ENCODE measurements at regions not wholly inside any gene's neighbourhood (a gene's known extent, or its start where the extent isn't known, plus 50 kb on each side); places are given as distances from the start of the nearest gene placed in this dataset.

GRCh38 chr5:4780633-4781032 lies 359.5 kb upstream of the ADAMTS16 start:
- Histone ChIP-seq H3K9me2 (replicated peaks; ENCODE audit: insufficient read depth, low read length) (no peaks in the 10 kb centered on the region), H3K9me3 (replicated peaks; ENCODE audit: insufficient read depth, low read length) (no peaks in the 10 kb centered on the region), H3K4me2 (ENCODE audit: low read depth, low read length) (no peak overlapping the region), H2AFZ (ENCODE audit: low read length) (no peak overlapping the region), H3K36me3 (replicated peaks; ENCODE audit: insufficient read depth, low read length) (no peaks in the 10 kb centered on the region), H4K20me1 (ENCODE audit: insufficient read depth, low read length) (no peaks in the 10 kb centered on the region), H3K27ac (ENCODE audit: low read length) (no peak overlapping the region), H3K79me2 (ENCODE audit: low read length) (no peaks in the 10 kb centered on the region), H3K4me1 (ENCODE audit: low read length) (no peaks in the 10 kb centered on the region), H3K9ac (ENCODE audit: low read length) (no peak overlapping the region), H3K4me3 (ENCODE audit: low read length) (no peak overlapping the region), H3F3A (ENCODE audit: insufficient read depth, low read length) (no peaks in the 10 kb centered on the region), H3K27me3 (replicated peaks; ENCODE audit: insufficient read depth, low read length) (no peaks in the 10 kb centered on the region)
- DNase-seq = no peak
- no peak for TF ChIP-seq EZH2 (optimal IDR thresholded peaks at IDR 0.05; ENCODE audit: low read depth, low read length)
- no peak for TF ChIP-seq CTCF (IDR thresholded peaks at IDR 0.05; ENCODE audit: low read length)
- TF ChIP-seq EZH2phosphoT487 (IDR thresholded peaks at IDR 0.05; ENCODE audit: low read length) = no peak

GRCh38 chr5:4781299-4781698 lies 358.8 kb upstream of the ADAMTS16 start:
- no peaks in the 10 kb centered on the region for H4K20me1 ChIP-seq (ENCODE audit: insufficient read depth, low read length)
- H3F3A ChIP-seq (ENCODE audit: insufficient read depth, low read length) = no peaks in the 10 kb centered on the region
- no peaks in the 10 kb centered on the region for H3K4me1 ChIP-seq (ENCODE audit: low read length)
- no peak for DNase-seq
- H3K9ac ChIP-seq (ENCODE audit: low read length) = no peak overlapping the region
- no peaks in the 10 kb centered on the region for H3K79me2 ChIP-seq (ENCODE audit: low read length)
- H3K4me2 ChIP-seq (ENCODE audit: low read depth, low read length) = no peak overlapping the region
- H3K4me3 ChIP-seq (ENCODE audit: low read length) = no peak overlapping the region
- no peak overlapping the region for H2AFZ ChIP-seq (ENCODE audit: low read length)
- H3K27ac ChIP-seq (ENCODE audit: low read length) = no peak overlapping the region
- H3K9me2 ChIP-seq (replicated peaks; ENCODE audit: insufficient read depth, low read length) = no peaks in the 10 kb centered on the region
- no peak for TF ChIP-seq EZH2phosphoT487 (IDR thresholded peaks at IDR 0.05; ENCODE audit: low read length)
- TF ChIP-seq CTCF (IDR thresholded peaks at IDR 0.05; ENCODE audit: low read length) = no peak
- TF ChIP-seq EZH2 (optimal IDR thresholded peaks at IDR 0.05; ENCODE audit: low read depth, low read length) = no peak
- H3K27me3 ChIP-seq (replicated peaks; ENCODE audit: insufficient read depth, low read length) = no peaks in the 10 kb centered on the region
- H3K9me3 ChIP-seq (replicated peaks; ENCODE audit: insufficient read depth, low read length) = no peaks in the 10 kb centered on the region
- no peaks in the 10 kb centered on the region for H3K36me3 ChIP-seq (replicated peaks; ENCODE audit: insufficient read depth, low read length)

- Histone ChIP-seq H3K27me3 (replicated peaks; ENCODE audit: insufficient read depth, low read length) (no peaks in the 10 kb centered on the region), H3F3A (ENCODE audit: insufficient read depth, low read length) (no peaks in the 10 kb centered on the region), H3K4me2 (ENCODE audit: low read depth, low read length) (no peak overlapping the region), H3K9me2 (replicated peaks; ENCODE audit: insufficient read depth, low read length) (no peaks in the 10 kb centered on the region), H2AFZ (ENCODE audit: low read length) (no peak overlapping the region), H3K4me3 (ENCODE audit: low read length) (no peak overlapping the region), H3K4me1 (ENCODE audit: low read length) (no peaks in the 10 kb centered on the region), H3K27ac (ENCODE audit: low read length) (no peak overlapping the region), H4K20me1 (ENCODE audit: insufficient read depth, low read length) (no peaks in the 10 kb centered on the region), H3K79me2 (ENCODE audit: low read length) (no peaks in the 10 kb centered on the region), H3K9ac (ENCODE audit: low read length) (no peak overlapping the region), H3K9me3 (replicated peaks; ENCODE audit: insufficient read depth, low read length) (no peaks in the 10 kb centered on the region), H3K36me3 (replicated peaks; ENCODE audit: insufficient read depth, low read length) (no peaks in the 10 kb centered on the region)
- TF ChIP-seq EZH2 (optimal IDR thresholded peaks at IDR 0.05; ENCODE audit: low read depth, low read length) = no peak
- TF ChIP-seq EZH2phosphoT487 (IDR thresholded peaks at IDR 0.05; ENCODE audit: low read length) = no peak
- TF ChIP-seq CTCF (IDR thresholded peaks at IDR 0.05; ENCODE audit: low read length) = no peak
- no peak for DNase-seq
Measured at GRCh38 chr5:4785971-4786370, 354.2 kb upstream of the ADAMTS16 start.

Data from MM.1S (cell line).